Inferior parietal cortex (tissue), 1 donor: ENCODE measurements at regions not wholly inside any gene's neighbourhood (a gene's known extent, or its start where the extent isn't known, plus 50 kb on each side); places are given as distances from the start of the nearest gene placed in this dataset.

Source experiments
- DNase-seq: peaks from one replicate; pipeline ENCODE4 v3.0.0-alpha.2; 2016; ENCODE audit errors: extremely low spot score

- no peak for DNase-seq
Measured at GRCh38 chr11:129267716-129268115, 75.6 kb upstream of the ARHGAP32 start.

DNA sequence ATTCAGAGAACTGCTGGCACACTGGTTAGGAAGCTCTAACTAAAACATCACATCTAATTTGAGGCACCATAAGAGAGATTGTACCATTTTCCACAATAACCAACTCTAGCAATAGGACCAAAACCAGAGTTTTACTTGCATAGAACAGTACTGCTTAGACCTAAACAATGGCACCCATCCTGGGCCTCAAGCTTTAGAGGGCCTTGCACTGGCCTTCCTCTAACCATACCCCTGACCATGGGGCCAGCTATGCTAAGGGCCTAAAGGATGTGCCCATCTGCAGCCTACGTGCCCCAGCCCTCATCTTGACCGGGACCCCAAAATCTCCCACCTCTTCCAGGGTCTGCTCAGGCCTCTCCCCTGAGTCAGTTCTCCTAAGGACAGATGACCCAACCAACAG lies 74.4 kb upstream of the ARHGAP32 start:
- no peak for DNase-seq

DNA sequence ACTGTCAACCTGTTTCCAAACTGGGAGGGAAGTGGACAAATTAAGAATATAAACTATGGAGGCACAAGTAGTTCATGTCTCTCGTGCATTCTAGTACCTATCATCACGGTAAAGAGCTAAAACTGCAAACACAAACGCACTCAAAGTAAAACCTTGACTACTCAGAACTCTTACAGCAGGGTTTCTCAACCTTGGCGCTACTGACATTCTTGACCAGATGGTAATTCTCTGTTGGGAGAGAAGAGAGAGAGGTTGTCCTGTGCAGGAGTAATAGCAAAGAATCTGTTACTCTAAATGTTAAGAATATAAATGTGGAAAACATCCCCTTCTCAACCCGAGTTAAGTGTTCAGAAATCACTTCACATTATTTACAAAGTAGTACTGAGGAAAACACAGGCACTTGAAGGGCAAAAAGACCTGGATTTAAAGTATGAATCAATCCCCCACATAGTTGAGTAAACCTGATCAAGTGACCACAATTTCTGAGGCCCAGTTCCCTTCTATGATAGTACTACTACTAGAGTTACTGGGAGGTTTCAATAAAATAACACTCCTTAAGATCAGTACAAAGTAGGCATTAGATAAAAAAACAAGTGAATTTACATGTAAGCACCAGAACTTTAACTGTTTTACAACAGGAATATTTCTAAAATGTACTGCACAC lies 73.1 kb upstream of the ARHGAP32 start:
- DNase-seq = no peak

DNA sequence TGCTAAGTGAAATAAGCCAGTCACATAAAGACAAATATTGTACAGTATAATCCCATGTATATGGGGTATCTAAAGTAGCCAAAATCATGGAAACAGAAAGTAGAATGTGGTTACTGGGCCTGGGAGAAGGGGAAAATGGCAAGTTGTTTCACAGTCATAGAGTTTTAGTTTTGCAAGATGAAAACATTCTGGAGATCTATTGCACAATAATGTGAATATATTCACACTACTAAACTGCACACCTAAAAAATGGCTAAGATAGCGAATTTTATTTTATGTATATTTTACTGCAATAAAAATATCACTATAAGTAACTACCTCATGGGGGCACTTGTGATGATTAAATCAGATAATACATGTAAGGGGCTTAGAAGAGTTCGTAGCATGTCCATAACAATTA lies 72.0 kb upstream of the ARHGAP32 start:
- no peak for DNase-seq

DNA sequence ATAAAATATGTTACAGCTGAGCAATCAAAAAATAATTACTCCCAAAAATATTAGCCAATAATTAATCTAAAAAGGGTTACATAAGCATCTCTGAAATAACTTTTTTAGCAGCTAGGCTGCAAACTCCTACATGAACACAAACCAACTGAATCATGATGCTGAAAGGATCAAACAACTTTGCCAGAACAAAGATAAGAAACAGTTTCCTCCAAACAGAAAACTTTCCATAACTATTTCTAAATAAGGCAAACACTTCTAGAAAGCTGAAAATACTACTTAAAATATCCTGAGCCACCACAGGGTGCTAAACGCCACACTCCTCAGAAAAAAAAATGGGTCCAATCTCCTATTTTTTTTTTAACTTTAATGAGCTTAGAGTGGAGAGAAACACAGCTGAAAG lies 68.6 kb upstream of the ARHGAP32 start:
- no peak for DNase-seq

DNA sequence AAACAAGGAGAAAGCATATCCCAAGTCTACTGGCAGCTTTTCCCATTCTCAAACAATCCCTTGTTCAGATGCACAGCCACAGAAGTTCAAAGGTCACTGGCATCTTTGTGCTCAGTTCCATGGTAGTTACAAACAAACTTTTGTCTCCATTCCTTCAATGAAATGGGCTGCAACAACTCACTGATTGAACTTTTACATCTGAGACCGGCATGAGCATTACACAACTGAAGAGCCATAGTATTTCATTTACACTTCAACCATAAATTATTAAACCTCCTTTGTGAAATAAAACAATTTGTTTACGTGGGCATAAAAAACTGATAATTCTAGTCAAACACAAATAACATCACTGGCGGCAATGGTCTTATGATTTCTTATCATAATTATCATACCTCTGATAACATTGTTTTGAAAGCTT lies 67.8 kb upstream of the ARHGAP32 start:
- peak; percentile 82 for DNase-seq

- DNase-seq = no peak
Measured at GRCh38 chr11:129258205-129258604, 66.1 kb upstream of the ARHGAP32 start.

GRCh38 chr11:129257512-129257911 lies 65.4 kb upstream of the ARHGAP32 start:
- no peak for DNase-seq

- no peak for DNase-seq
Measured at GRCh38 chr11:129252621-129253020, 60.5 kb upstream of the ARHGAP32 start.

- no peak for DNase-seq
Measured at GRCh38 chr11:129251067-129251466, 58.9 kb upstream of the ARHGAP32 start.

DNA sequence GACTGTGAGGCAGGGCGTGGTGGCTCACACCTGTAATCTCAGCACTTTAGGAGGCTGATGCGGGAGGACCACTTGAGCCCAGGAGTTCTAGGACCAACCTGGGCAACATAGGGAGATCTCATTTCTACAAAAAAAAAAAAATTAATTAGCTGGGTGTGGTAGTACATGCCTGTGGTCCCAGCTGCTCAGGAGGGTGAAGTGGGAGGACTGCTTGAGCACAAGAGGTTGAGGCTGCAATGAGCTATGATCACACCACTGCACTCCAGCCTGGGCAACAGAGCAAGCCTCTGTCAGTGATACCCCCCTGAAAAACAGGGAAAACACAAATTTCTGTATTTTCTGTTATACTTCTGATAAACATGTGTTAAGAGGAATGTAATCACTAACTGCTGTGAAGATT lies 57.8 kb upstream of the ARHGAP32 start:
- no peak for DNase-seq

GRCh38 chr11:129249351-129249750 lies 57.2 kb upstream of the ARHGAP32 start:
- no peak for DNase-seq

DNA sequence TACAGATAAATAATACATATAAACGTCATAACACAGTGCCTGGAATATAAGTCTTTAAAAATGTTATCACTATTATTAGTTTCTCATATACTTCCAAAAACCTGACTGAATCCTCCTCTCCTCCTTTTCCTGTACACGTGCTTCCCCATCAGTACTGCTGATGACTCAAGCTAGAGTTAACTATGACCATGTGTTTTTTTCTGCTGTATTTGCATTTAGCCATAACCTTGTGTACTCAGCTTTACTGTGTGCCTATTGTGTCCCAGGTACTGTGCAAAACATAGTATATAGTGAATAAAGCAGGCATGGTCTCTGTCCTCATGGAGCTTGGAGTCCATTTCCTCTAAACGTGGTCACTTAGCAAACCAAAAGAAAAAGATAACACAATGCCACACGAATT lies 56.5 kb upstream of the ARHGAP32 start:
- DNase-seq = no peak

GRCh38 chr11:129247135-129247534 lies 55.0 kb upstream of the ARHGAP32 start:
- no peak for DNase-seq

DNA sequence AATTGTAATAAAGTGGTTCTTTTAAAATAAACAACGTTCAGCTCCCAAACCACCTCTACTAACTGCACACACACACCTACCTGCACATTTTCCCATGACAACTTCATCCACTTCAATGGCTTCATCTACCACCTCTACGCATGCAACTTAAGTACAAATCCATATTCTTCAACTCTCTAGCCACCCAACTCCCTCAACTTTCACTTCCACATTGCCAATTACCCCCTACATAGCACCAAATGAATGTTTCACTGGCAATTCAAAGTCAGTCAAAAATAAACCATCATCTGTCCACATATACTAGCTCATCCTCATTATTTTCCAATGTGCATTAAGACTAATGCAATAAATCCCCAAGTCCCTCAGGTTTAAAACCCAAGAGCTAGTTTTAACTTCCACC lies 50.7 kb upstream of the ARHGAP32 start:
- no peak for DNase-seq
